ENCODE measurements at regions not wholly inside any gene's neighbourhood (a gene's known extent, or its start where the extent isn't known, plus 50 kb on each side); places are given as distances from the start of the nearest gene placed in this dataset.

DNA sequence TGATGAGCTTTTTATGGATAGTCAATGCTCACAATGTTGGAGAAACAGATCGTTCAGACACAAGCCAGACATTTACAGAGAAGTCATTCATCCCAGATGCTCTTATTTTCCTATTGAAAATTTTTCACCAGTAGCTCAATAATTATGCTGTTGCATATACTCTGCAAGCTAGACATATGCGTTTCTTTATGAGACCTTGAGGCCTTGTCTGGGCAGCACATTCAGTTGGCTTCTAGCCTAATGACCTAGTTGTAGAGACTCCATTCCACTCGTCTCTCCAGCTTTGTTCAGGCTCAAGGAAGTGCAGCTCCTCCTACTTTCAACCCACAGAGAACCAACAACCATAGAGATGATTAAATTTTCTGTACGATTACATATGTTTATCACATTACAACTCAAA, 237.7 kb downstream of the MZT1 start:
- TF ChIP-seq CTCF (IDR thresholded peaks at IDR 0.05) (no peak), POLR2AphosphoS5 (IDR thresholded peaks at IDR 0.05) (no peak), POLR2A (IDR thresholded peaks at IDR 0.05) (no peak), EP300 (IDR thresholded peaks at IDR 0.05) (no peak)

All from sigmoid colon (tissue), 4 donors.